GM19395 (cell line): ENCODE measurements at regions not wholly inside any gene's neighbourhood (a gene's known extent, or its start where the extent isn't known, plus 50 kb on each side); places are given as distances from the start of the nearest gene placed in this dataset.

Source experiments
- ATAC-seq: cut with Tn5 transposase; IDR thresholded peaks from one replicate; pipeline ENCODE4 v1.9.1; 2021; ENCODE audit warnings: mild to moderate bottlenecking, moderate library complexity; ENCODE audit not compliant: unreplicated experiment

DNA sequence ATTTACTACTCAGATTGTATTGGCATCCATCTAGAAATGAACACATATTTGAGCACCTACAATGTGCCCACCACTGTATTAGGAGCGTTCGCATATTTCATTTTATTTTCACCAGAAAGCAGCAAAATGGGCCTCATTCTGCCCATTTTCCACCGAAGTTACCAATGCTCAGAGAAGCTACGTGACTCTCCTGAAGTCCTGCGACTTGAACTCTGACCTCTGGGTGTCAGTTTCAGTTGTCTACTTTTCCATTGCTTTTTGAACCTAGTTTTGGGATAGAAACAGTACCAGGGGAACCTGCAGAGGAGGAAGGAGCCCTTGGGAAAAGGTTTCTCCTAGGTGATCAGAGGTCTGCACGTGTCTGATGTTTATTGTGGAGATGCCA lies 139.1 kb upstream of the SDK2 start:
- ATAC-seq, result no peak

DNA sequence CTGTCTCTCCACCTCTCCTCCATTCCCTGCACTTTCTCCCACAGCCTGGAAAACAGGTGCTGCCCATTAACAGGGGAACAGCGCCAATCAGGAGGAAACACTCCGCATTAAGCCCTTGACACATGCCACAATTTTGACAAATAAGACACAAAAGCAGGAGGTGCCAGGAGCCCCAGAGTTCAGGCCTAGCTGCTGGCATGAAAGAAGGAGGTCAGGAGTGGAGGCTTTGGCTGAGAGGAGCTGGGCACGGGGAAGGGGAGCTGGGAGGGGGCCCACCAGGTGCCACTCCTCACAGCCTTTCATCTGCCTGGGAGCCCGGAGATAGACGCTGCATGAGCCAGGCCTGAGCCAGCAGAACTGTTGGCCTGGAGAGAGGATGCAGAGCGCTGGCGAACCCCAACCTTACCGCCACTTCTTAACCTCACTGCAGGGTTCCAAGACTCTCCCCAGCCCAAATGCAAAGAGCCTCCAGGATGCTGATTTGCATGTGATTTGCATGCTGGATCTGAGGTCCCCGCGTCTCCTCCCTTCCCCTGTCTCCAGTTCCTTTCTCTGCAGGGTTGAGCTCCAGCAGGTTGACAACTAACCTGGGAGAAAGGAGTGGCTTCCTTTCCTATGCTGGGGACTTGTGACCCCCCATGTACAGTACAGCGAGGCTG lies 139.8 kb upstream of the SDK2 start:
- ATAC-seq, result no peak

DNA sequence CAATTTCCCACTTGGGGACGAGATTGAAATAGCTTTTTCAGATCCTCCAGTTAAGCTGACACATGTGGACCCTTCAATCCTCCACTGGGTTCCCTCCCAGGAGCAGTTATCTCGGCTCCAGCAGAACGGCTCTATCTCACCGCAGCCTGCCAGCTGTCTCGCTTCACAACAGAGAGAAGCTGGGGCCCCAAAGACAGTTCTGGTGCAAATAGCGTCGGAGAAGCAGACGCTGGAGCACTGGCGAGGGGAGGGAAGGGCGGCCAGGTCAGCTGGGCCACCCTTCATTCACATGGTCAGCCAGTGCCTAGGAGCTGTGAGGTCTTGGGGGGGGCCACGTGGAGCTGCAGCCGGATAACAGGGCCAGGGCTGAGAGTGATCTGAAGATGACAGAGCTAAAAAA lies 141.3 kb upstream of the SDK2 start:
- no peak for ATAC-seq

DNA sequence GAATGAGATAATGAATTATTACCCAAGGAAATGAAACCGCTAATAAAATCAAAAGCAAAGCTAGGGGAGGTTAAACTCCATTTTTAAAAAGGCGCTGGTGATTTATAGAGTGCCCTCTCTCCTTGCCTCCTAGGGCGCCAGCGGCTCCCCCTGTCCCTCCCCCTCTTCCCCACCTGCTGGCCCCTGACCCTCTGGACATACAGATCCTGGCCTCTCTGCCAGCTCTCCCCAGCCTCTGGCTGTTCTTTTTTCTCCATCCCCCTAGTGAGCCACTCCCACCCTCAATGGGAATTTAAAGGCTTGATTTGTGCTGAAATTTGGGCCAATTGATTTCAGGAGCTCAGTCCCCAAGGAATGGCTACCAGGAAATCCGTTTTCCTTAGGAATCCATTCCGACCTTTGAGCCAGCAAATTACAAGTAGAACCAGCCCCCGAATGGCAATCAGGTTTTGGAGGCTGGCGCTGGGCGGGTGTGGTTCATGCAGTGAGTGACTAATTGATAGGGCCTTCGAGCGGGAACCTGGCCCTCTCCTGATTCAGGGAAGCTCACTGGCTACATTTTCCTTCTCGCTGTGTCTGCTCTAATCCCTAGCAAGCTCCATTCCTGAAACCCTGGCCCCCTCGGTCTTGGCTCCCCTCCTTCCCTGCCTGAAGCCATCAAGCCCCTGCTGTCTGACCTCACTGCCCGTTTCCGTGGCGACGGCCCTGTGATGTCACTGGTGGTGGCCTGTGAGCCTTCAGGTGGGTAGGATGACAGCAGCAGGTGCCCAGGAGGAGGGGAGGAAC lies 141.9 kb upstream of the SDK2 start:
- ATAC-seq, result no peak

DNA sequence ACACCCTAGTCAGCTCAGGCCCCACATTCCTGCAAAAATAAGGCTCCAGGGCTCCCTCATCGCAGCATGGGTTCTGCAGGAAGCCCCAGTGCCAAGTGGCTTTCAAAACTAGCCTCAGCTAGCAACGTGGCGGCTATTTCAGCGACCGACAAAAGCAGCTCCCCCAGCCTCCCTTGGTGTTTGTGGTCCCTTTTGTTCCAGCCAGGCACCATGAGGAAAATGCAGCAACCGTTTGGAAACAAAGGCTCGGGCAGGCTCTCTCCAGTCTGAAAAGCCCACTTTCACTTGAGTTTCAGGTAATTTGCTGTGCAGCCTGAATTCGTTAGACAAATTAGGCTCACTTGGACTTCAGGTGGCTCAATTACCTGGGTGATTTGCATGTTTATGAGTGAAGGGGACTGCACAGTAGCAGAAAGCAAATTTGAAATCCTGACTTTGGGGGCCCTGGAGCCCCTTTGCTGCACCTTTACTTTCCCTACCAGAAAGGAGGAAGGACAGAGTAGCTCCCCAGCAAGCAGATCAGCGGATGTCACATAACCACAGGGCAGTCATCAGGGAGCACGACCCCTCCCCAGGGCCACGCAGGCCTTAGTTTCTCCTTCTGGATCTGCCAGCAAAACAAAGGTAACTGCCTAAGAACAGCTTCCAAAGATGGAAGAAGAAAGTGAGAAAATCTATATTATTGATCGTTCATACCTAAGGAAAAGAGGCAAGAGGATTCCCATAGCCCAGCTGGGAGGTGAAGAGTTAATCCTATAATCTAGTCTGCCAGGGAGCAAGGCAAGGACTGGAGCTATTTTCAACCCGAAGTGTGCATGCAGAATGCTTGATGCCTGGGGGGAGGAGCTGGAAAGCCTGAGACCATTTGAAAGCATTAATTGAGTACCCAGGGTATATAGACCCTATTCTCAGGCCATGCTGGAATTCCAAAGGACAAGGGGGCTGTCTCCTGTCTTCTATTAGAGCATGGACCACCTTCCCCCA lies 143.1 kb upstream of the SDK2 start:
- ATAC-seq, result no peak

DNA sequence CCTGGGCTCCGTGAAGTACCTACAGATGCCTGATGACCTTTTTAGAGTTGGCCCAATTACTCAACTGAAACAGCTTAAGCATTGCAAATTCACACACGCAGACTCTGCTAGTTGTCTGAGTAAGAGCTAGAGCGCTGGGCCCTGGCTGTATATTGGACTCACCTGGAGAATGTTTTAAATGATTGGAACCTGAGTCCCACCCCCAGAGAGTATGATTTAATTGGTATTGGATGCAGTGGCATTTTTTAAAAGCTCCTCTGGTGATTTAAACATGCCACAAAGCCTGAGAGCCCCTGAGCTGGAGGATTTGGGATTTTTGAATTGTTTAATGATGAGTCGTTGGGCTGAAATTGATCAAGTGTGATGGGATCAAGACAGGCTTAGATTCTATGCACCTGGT lies 143.9 kb upstream of the SDK2 start:
- no peak for ATAC-seq

DNA sequence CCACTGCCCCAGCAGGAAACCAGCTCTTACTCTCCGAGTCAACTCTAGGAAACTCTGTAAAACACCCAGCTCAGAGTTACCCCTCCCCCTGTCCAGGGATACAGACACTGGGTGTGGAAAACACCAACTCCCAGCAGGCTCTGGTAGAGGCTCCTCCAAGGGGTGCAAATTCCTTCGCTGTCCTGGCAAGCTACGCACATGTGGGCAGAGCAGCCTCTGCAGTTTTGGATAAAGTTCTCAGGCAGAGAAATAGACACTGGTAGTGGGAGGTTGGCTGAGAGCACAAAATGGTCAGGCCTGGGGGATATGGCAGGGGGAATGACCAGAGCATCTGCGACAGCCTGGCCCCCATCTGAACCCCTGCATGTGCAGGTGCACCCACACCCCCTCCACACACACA lies 146.9 kb upstream of the SDK2 start:
- no peak for ATAC-seq

DNA sequence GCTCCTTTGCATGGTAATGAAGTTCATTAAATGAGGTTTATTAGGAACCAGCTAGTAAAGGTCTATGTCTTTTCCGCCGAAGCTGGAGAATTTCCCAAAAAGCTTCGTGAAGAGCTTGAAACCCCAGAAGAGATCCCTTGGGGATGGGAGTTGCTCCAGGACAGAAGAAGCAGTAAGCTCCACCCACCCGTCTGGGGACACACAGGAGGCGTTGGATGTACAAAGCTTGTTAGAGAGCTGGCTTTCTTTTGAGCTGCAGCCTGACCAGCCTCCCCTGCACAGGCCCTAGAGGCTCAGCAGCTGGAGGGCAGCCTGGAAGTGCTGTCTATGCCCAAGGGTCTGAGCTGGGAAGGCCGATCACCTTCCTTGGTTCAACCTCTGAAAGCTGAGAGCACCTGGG lies 147.4 kb upstream of the SDK2 start:
- no peak for ATAC-seq

DNA sequence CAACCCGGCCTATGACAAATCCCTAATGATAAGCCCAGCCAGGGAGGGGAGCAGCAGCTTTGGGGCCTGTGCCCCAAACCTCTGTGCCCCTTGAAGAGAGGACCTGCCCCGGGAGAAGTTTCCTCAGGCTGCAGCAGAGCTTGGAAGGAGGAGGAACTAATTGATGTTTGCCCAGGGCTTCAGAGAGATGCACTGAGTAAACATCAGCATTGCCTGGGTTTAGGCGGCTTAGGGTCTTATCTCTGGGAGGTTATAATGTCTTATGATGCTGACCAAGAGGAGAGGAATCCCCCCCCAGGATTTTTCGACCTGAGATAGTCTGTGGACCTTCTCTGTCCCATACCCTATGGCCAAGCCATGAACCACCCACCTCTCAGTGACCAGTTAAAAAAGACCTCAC lies 148.7 kb upstream of the SDK2 start:
- no peak for ATAC-seq

DNA sequence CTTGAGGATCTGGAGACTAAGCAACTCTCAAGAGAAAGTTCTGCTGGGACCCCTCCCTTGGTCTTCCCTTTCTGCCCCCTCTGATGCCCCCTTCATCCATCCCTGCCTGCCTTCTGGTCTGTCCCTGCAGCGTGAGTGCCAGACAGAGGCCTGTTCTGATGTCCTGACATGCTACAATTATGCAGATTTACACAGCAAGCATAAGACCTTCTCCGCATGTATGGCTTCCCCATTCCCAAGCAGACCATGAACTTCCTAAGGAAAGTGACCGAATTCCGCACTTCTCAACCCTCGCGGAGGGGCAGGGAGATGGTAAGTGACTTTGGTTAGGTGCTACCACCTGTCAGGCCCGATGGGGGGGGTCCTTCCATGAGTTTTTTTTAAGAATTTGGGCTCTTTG lies 150.1 kb upstream of the SDK2 start:
- no peak for ATAC-seq

DNA sequence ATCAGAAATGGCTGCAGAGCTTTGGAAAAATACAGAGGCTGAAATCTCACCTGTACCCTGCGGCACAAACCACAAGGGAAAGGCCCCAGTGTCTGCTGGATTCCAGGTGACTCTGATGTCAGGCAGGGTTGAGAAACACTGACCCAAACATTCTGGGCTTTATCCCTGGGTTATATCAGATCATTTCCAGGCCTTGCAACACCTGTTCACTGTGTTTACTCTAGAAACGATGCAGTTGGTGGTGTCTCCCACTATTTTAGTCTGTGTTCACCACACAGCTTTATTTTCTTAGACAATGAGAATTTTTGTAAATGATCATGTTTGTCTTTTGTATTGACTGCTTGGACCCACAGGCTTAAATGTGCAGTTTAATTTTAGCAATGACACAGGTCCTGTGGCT lies 151.5 kb upstream of the SDK2 start:
- no peak for ATAC-seq

DNA sequence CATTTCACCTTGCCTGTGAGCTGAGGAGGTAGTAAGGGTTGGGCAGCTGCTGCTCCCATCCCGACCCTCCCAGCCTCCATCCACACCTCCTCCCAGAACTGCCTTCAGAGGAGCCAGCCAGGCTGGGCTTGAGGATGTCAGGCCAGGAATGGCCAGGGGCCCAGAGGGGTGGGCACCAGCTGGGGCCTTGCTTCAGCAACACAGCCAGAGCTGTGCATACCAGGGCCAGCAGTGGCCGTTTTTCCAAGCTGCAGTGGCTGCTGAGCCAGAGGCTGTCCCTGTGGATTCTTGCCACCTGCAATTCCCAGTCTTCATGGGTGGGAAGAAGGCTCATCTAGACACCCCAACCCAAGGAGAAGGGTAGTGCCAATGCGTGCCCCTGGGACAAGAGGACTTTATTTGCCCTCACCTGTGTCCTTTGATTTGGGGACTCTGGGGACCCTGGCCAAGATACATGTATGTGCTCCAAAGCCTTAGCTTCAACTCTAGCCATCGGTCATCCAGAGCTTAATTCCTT lies 153.4 kb upstream of the SDK2 start:
- no peak for ATAC-seq

DNA sequence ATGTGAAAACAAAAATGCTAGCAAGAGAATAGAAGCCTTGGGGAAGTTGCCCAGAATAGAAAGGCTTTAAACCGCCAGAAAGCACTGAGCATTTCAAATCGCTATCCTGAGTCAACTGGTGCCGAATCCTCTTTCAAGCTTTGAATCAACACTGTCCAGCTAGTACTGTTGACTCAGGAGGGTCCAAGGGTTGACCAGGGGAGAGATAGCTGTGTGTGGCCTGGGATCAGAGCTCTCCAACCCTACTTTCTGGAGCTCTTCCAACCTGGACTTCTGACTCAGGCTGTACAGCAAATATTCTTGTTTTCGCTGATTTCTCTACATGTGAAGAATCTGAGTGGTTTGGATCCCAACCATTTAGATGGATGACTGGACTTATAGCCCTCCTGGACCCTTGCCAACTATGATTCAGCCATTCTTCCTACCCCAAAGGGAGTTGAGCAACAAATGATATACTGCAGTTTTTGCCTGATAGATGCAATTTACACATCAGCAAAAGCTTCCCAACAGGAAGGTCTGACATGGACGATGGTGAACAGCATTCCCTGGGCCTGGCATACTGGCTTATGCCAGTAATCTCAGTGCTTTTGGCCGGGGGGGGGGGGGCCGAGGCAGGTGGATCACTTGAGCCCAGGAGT lies 154.0 kb upstream of the SDK2 start:
- no peak for ATAC-seq

DNA sequence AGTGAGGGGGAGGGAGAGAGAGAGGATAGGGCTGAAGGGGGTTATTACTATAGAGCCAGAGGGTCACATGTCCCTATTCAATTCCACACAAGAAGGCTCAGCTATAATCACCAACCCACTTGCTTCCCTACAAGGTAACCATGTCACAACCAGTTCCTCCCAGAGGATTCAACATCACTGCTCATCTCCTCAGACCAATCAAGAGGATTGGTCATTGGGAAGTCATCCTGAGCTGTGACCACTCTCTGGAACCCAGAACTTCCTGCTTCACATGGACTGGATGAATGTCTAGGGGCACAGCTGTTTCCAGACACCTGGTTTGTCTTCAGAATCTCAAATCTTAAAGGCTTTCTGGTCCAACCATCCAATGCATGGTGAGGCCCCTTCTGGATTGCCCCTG lies 154.9 kb upstream of the SDK2 start:
- ATAC-seq, result no peak

DNA sequence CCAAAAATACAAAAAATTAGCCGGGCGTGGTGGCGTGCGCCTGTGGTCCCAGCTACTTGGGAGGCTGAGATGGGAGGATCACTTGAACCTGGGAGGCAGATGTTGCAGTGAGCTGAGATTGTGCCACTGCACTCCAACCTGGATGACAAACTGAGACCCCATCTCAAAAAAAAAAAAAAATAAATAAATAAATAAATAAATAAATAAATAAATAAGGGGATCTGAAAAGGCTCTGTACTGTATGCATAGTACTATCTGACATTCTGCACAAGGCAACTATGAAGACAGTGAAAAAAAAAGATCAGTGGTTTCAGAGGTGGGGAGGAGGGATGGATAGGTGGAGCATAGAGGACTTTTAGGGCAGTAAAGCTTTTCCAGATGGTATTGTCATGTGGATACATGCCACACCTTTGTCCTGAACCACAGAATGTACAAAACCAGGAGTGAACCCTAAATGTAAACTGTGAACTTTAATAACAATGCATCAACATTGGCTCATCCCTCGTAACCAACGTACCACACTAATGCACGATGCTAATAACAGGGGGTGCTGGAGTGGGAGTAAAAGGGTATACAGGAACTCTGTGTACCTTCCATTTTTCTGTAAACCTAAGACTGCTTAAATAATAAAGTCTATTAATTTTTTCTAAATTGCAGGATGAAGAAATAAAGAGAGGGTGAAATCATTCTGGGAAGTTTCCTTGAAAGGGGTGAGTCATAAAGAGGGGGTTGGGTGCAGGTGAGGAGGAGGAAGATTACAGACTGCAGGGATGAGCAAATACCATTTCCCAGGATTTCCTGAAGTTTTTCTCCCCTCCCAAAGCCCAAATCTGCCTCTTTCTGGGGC lies 155.8 kb upstream of the SDK2 start:
- no peak for ATAC-seq

DNA sequence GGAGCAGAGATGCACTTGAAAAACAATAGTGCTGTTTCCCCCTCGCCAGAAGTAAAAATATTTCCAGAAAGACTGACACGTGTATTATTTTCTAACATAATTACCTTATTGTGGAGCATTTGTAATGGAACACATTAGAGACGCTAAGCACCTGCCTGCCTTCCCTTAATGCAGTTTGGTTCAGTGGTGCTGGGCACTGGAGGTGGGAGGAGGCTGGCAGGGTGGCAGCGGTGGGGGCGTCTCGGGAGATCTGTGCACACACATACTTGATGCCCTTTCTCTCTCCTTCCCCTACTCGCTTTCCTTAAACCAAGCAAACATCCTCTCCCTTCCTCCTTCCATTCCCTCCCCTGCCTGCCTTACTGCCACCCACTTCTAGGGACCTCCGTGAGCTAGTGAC lies 156.6 kb upstream of the SDK2 start:
- no peak for ATAC-seq

DNA sequence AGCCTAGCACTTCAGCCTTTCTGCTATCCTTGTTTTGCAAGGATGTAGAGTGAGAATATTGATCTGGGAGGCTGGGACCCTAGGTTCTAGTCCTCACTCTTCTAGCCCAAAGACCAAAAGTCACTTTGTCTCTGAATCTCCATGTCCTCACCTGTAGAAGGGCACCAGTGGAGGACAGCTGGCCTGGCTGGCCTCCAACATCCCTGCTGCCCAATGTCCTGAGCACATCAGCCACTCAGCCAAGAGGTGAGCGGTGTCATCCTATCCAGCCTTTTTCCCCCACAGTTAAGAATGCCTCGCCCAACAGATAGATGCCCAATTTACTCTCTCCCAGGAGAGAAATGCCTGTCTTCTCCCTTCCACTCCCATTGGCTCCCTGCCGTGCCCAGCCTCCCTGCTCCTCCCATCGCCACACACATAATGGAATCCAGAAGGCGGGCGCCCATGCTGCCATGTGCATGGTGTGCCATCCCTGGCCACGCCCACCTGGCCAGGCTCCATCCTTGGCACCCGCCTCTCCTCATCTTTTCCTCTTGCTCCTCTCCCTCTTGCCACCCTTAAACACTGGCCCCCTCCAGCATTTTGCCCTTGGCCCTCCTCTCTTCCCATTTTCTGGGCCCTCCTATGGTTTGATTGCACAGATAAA lies 157.3 kb upstream of the SDK2 start:
- no peak for ATAC-seq

DNA sequence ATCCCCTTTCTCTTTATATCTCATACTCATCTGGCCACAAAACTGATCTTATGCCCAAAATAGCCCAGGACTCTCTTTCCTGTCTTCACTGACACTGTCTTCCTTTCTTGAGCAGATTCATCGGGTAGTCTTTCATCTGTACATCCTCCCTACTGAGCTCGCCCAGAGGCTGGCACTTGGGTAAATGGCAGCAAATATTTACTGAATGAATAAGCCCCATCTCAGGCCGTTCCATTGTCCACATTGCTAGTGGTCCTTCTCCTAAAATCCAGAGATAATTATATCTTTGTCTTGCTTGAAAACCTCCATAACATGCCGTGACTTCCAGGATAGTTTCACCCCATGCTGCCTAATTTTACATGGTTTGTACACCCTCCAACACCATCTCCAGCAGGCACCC lies 158.1 kb upstream of the SDK2 start:
- ATAC-seq, result no peak

DNA sequence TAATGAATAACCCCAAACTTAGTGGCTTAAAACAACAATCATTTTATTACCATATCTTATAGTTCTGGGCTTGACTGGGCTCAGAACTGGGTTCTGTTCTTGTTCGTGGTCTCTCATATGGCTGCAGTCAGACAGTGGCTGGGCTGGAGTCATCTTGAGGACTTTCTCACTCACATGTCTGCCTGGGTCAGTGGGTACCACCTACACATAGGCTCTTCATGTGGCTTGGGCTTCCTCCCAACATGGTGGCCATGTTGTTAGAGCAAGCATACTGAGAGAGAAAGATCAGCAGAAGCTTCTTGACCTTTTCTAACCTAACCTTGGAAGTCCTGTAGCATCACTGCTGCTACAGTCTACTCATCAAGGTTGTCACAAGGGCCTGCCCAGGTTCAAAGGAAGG lies 158.6 kb upstream of the SDK2 start:
- no peak for ATAC-seq
